GM19043 (cell line): ENCODE measurements at regions not wholly inside any gene's neighbourhood (a gene's known extent, or its start where the extent isn't known, plus 50 kb on each side); places are given as distances from the start of the nearest gene placed in this dataset.
"Not testable (repeated sequence)": the region's sequence is repeated elsewhere in the genome, so short reads cannot be mapped to it uniquely, and the experiment has no call there.

Source experiments
- ATAC-seq: cut with Tn5 transposase; IDR thresholded peaks from one replicate; pipeline ENCODE4 v1.9.1; 2021; ENCODE audit warnings: low read depth; ENCODE audit not compliant: unreplicated experiment

DNA sequence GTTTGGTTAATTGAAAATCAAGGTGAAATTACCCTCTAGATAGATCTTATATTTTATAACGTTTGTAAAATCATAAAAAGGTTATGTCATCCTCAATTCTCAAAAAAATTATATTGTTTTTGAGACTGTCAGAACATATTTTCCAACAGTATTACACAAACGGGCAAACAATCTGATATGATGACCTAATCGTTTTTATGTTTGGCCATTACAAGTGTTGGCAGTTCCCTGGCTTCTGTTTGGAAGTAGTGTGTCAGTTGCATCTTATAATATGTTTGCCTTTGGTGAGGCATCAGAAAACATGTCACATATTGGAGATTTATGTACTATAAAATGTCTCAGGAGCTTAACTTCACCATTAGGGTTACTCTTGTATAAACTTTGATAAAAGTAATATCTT lies 308.1 kb upstream of the EPHA7 start:
- ATAC-seq = no peak

DNA sequence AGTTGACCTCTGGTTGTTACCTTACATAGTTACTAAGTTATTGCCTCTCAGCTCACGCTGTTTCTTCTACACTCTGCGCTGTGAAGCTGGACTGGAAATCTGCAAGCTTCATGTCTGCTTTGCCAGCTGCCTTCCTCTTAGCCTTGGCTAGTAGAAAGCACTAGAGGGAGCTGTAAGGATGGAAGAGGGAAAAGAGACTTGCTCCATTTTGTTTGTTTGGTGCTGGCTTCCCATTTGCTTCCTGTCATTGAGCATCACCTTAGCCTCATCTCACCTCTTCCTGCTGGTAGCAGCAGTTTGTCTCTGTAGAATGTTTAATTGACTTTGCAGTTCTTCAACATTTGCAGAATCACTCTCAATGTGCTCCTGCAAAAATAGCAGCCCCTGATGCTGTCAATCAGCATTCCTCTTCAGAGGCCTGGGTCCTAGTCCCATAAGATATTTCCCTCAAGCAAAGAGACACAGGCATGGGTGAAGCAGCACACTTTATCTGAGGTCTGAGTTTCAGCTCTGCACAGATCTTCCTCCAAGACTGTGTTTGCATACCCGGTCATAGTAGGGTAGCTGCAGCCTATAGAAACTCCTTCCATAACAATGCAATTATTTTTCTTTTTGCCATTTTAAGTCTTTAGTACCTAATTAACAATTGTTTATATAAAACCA lies 302.2 kb upstream of the EPHA7 start:
- no peak for ATAC-seq

DNA sequence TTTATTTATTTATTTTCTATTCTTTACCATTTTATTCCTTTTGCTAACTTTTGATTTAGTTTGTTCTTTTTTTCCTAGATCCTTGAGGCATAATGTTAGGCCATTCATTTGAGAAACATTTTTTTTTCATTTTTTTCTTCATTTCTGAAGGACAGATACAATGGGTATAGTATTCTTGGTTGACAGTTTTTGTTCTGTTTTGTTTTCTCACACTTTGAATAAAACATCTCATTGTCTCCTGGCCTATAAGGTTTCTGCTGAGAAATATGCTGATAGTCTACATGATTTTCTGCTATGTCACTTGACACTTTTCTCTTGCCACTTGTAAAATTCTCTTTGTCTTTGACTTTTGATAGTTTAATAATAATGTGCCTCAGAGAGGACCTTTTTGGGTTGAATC lies 294.6 kb upstream of the EPHA7 start:
- ATAC-seq = no peak

DNA sequence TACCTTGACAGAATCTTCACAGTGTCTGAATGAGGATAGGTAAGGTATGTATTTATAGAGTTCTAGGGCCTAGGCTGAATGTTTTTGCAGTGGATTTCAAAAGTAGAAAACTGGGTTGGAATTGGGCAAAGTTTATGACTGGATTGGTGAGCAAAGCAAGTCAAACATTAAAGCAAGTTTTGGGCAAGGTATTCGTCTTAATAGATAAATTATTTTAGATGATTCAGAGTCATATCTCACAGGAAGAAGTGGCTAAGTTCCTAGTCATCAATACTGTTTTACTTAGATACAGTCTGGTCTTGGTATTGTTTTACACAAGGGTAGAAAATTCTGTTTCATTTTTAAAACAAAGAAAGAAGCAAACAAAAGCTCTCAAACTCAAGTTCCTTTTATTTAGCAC lies 284.1 kb upstream of the EPHA7 start:
- ATAC-seq = no peak

DNA sequence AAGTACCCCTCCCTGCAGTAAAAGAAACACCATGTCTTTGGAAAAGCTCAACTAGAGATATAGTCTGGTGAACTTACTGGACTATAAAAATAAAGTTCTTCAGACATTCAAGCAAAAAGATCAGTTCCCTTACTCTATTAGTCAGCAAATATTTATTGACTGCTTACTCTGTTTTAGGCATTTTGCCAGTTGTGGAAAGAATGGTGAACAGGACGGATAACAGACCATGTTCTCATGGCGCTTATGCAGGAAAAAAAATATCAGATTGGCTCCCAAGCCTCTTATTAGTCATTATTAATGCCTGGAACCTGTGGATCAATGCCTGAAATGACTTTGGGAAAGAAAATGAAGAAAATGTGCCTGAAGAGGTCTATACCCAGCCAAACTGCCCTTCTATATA lies 282.2 kb upstream of the EPHA7 start:
- no peak for ATAC-seq

DNA sequence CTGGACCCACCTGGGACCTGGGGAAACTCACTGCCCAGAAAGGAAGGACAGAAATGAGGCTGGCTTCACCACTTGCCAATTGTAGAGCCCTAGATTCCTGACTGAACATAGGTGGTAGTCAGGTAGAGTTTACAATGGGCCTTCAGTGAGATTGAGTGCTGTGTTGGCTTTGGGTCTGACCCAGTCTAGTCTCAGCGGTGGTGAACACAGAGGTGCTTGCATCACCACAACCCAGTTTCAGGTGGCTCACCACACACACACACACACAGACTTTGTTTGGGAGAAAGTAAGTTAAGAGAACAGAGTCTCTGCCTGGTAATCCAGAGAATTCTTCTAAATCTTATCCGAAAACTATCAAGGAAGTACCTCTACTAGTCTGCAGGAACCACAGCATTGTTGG lies 266.1 kb upstream of the EPHA7 start:
- no peak for ATAC-seq

DNA sequence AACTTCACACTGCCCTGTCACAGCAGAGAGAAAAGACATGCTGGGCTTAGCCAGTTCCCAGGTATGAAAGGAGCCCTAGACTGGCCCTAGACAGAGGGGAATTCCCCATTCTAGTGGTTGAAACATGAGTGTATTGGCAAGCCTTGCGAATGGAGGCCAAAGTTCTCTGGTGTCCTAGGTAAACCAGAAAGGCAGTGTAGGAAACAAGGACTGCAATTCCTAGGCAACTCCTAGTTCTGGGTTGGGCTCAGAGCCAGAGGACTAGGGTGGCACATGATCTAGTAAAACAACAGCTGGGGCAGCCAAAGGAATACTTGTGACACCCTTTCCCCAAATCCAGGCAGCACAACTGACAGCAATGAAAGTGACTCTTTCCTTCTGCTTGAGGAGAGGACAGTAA lies 265.0 kb upstream of the EPHA7 start:
- no peak for ATAC-seq

DNA sequence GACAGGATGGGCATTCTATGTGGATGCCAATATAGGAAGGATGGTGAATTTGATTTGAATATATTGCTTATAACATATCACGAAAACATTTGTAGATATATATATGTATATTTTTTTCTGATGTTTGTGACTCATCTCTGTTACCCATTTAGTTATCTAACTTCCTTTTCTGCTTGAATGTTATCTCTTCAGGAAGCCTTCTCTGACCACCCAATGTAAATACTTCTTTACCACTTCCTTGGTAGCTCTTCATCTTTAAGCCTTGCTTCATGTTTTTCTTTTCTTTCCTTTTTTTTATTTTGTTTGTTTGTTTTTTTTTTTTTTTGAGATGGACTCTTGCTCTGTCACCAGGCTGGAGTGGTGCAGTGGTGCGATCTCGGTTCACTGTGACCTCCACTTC lies 260.5 kb upstream of the EPHA7 start:
- ATAC-seq = no peak

DNA sequence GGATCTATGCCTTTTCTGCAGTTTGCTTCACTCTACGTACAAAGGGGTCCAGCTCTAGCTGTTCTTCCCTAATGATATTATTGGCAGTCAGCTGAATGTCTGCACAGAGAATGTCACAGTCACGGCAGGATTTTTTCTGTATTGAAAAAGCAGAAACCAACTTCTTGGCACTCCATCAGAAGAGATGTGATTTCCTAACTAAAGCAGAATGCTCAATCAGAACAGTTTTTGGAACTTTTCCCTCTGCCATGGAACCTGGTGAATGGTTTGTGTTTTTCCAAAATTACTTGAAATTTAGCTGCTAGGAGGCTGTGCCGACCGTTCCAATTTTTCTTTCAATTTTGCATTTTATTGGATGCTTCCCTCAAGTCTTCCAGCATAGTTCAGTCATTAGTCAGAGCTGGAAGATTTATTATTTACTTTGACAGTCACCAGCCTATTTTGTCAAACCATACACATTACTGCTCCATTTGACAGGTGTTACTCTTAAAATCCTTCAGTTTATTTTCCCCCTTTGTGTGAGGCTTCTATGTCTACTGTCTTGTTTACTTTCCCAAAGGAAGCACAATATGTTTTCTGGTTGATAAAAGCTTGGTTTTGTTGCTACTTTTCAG lies 259.6 kb upstream of the EPHA7 start:
- no peak for ATAC-seq

DNA sequence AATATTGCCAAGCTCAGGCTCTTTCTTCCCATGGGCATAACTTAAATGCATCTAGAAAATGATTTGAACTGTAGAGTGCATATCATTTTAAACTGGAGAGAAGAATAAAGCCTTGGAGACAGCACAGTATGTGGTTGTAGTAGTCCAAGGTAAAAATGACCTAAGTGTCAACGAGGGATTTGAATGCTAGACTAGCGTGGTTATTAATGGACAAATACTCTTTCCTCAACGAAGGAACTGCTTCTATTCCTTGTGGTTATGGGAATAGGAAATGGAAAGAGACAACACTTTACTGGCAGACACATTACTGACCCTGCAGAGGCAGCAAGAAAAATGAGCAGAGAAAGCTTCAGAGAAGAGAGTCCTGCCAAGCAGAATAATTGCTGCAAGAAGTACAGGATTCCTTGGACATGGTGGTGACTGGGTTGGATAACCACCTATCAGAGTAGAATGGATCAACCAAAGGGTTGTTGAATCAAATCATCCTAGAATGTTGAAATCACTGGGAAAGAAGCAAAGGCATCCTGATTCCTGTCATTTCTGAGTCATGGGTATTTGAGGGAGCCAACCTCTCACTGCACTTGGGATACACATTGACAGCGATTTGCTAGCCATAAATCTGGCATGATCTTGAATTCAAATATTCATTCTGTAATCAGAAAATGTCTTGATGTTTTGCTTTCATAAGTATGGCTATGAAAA lies 258.1 kb upstream of the EPHA7 start:
- no peak for ATAC-seq

DNA sequence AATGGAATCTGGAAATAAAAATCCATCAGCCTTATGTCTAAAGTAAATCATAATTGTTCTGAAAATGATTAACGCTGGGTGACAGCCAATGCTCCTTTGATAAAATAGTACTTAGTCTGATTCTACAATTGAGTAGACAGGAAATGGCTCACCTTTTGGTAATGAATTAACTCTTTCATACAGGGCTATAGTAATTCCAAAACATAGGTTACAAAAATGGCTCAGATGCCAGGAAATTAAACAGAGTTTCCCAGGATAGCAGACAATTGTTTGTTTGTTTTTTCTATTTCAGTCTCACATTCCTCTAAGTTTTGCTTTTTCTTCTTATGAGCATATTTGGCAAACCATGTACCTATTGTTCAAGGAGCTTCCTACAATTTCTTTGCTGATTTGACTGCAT lies 257.2 kb upstream of the EPHA7 start:
- ATAC-seq = no peak

DNA sequence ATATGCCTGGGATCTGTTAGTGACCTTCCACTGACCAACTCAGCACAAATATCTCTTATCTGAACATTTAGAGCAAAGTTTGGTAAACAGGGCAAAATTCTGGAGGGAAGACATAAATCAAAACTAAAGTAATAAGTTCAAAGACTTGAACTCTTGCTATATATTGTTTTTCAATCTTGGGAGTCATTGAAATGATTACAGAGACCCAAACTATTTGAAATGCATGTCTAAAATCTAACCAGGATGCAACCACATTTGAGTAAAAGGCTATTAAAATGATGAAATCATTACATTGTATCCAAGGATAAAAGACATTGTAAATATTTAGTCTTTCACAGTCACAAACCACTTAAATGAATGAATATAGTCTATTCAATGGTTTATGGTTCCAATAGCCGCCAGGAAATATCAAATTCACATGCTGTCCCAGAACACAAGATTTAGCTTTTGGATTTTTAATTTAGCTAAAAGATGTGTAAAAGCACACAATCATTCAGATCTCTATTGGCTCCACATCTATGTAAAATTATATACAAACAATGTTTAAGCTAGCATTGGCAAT lies 256.6 kb upstream of the EPHA7 start:
- no peak for ATAC-seq

DNA sequence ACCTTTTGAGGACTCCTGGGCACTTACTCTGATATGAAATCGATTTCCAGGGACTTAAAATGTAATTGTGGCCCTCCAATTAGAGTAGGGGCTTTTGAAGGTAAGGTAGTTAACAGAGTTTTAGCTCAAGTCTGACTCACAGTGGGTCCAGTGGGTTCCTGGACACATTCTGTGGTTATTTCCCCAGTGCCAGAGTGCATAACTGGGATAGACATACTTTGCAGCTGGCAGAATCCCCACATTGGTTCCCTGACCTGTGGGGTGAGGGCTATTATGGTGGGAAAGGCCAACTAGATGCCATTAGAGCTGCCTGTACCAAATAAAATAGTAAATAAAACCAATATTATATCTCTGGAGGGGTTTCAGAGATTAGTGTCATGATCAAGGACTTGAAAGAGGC lies 243.8 kb upstream of the EPHA7 start:
- no peak for ATAC-seq

DNA sequence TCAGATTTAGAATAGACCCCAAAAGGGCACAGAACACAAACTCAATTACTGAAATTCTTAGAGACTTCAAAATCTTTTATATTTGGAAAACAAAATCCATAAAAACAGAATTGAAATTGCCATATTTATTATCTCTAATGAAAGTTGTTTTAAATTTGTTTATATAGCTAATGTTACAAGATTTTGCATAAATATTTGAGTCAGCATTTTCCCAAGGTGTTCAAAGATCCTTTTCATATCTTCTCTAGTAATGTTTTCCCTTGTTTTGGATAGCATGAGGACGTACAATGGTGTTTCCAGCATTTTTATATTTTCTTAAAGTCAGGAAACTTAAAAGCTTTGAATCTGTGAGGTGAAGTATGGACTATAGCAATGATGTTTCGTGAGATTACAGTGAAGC lies 235.2 kb upstream of the EPHA7 start:
- no peak for ATAC-seq

DNA sequence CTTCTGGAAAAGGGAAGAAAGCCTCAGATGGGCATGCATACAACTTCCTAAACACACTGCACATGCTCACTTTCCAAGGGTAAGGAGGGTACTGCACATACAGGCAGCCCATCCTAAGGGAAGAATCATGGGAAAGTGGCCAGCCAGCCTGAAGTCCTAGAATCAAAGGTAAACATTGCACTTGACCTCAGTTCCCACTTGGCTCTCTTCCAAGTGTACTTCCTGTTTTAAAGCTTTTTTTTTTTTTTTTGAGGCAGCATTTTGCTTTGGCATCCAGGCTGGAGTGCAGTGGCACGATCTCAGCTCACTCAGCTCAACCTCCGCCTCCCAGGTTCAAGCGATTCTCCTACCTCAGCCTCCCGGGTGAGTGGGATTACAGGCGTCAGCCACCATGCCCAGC lies 225.3 kb upstream of the EPHA7 start:
- ATAC-seq = no peak

DNA sequence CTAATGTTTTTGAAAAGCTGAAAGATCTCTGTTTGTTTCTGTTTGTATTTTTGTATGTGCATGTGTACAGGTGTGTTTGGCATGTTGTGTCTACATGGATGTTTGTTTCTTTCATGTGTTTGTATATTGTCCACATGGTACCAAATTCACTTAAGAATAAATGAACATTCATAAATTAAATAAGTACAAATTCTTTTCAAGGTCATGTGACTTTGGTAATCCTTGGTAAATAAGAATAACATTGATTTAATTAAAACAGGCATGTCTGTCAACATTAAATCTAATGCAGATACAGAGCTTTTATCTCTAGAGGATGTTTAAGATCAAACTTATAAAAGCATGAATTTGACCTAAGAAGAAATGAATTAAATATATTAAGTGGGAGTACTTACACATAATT lies 219.8 kb upstream of the EPHA7 start:
- no peak for ATAC-seq

DNA sequence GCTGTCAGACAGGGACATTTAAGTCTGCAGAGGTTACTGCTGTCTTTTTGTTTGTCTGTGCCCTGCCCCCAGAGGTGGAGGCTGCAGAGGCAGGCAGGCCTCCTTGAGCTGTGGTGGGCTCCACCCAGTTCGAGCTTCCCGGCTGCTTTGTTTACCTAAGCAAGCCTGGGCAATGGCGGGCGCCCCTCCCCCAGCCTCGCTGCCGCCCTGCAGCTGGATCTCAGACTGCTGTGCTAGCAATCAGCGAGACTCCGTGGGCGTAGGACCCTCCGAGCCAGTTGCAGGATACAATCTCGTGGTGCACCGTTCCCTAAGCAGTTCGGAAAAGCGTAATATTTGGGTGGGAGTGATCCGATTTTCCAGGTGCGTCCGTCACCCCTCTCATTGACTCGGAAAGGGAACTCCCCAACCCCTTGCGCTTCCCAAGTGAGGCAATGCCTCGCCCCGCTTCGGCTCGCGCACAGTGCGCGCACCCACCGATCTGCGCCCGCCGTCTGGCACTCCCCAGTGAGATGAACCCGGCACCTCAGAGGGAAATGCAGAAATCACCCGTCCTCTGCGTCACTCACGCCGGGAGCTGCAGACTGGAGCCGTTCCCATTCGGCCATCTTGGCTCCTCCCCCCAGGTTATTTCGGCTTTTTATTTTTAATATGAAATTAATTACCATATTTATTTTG lies 217.8 kb upstream of the EPHA7 start:
- ATAC-seq = not testable (repeated sequence)

DNA sequence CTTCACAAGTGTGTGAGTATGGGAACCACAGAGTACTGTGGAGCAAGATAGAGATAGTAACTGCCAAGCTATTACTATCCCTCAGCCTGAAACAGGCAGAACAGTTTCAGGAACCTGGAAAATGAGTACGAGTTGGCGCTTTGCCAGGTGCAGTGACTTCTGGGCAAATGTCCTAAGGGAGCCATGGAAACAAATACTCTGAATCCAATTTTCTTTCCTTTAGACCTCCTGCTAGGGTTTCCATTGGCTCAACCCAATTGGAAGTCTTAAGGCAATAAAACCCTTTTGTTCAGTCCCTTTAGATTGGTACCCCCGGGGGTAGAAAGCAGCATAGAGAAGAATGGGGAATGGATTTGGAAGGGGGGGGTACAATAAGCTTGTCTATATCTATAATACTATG lies 205.0 kb upstream of the EPHA7 start:
- ATAC-seq = no peak

DNA sequence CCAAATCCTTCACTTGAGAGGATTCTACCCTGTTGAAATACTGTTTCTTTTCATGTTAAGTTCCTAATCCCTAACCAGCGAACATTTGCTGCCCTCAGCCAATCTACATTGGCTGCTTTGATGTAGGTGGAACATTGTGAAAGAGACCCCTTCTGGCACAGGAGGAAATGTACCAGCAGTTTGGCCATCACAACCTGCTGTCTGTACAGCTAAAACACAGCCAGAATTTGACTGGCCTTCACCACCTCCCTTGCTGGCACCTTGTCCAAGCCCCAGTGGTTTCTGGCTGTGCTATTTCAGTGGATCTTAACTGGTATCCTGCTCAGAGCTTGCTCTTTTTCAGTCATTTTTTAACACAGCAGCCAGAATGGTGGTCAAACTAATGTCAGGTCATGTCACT lies 202.1 kb upstream of the EPHA7 start:
- ATAC-seq = no peak

DNA sequence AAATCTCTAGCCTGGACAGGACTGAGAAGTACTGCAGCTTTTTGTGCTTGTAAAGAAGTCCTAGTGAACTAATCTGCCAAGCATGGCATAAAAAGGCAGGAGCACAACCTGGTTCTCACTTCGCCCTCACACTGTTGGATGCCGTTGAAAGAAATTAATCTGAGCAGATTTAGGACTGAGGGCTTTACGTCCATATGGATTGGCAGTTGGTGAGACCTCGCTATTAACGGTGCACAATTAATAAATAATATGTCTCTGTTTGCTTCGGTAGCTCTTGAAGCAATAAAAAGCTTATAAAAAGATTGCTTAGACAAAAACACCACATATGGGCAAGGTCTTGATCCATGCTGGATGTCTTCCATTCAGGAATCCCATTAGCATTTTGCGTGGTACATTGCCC lies 185.6 kb upstream of the EPHA7 start:
- no peak for ATAC-seq

DNA sequence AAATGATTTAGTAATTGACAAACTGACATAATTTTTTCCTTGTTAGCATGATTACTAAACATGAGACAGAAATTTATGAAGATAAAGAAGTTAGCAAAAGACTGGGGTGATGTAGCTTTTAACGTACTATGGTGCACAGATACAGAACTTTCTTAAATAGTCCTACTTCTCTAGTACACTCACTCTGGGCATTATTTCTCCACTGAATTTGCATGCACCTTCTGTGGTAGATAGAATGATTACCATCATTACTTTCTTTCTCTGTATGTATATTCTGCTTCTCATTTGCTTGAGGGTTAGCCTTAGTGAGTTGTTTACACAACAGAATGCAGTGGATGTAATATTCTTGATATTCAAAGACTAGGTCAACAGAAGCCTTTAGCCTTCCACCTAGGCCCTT lies 173.1 kb upstream of the EPHA7 start:
- no peak for ATAC-seq
